ENCODE measurements at regions not wholly inside any gene's neighbourhood (a gene's known extent, or its start where the extent isn't known, plus 50 kb on each side); places are given as distances from the start of the nearest gene placed in this dataset.

DNA sequence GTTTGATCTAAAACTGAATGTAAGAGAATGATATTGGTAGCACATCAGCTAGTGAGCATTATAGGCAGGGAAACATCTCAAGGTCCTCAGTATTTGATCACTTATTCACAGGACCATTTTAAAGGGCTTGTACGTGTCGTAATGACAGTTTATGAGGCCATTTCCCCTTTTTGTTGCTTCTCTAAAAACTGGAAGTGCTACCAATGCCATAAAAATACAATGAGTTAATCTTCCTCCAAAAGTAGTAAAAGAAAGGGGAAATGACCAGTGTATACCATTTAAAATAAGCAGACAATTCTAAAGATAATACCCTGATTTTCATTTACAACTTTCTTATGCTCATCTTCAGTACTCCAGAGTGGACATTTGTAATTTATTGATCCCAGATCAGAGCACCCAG, 285.8 kb upstream of the PCSK5 start:
- Histone ChIP-seq H3K14ac (ENCODE audit: insufficient read depth, low read length) (no peak overlapping the region), H3T11ph (ENCODE audit: low read length) (no peak overlapping the region), H3K27me3 (ENCODE audit: insufficient read depth, low read length) (no peaks in the 10 kb centered on the region), H2AFZ (ENCODE audit: low read length) (no peak overlapping the region), H3K79me2 (ENCODE audit: insufficient read depth, low read length) (no peaks in the 10 kb centered on the region), H2BK20ac (ENCODE audit: low read depth, low read length, poor library complexity, severe bottlenecking) (no peak overlapping the region), H3K56ac (ENCODE audit: insufficient read length, low read depth, low read length) (no peak overlapping the region), H3K4ac (ENCODE audit: low read depth, low read length) (no peak overlapping the region), H3K79me1 (ENCODE audit: insufficient read depth, low read depth, low read length, poor library complexity, severe bottlenecking) (no peaks in the 10 kb centered on the region), H4K8ac (replicated peaks; ENCODE audit: insufficient read length, low read depth, low read length) (no peak overlapping the region), H4K91ac (ENCODE audit: insufficient read length, low read depth, low read length) (no peak overlapping the region), H2BK5ac (ENCODE audit: insufficient read length, low read length) (no peak overlapping the region), H4K5ac (ENCODE audit: insufficient read length, low read depth, low read length) (no peak overlapping the region), H2BK12ac (ENCODE audit: insufficient read length, low read depth, low read length) (no peak overlapping the region), H3K9me3 (ENCODE audit: control insufficient read depth, low read depth, low read length) (no peaks in the 10 kb centered on the region), H3K27ac (ENCODE audit: insufficient read length, low read depth, low read length) (no peak overlapping the region), H2BK120ac (ENCODE audit: low read depth, low read length, poor library complexity, severe bottlenecking) (no peak overlapping the region), H3K4me1 (ENCODE audit: insufficient read depth, low read length) (no peaks in the 10 kb centered on the region), H2BK15ac (ENCODE audit: low read depth, low read length) (no peak overlapping the region), H3K9ac (ENCODE audit: extremely low read depth, insufficient read length, low read length) (no peak overlapping the region), H3K23me2 (ENCODE audit: insufficient read length, low read depth, low read length, poor library complexity, severe bottlenecking) (no peaks in the 10 kb centered on the region), H3K23ac (ENCODE audit: insufficient read length, low read depth, low read length) (no peak overlapping the region), H2AK5ac (ENCODE audit: insufficient read length, low read length) (no peak overlapping the region), H3K18ac (ENCODE audit: insufficient read length, low read depth, low read length) (no peak overlapping the region), H3K4me2 (ENCODE audit: insufficient read depth, insufficient read length, low read length) (no peak overlapping the region), H4K20me1 (ENCODE audit: control insufficient read depth, insufficient read depth, insufficient read length) (no peaks in the 10 kb centered on the region)
- TF ChIP-seq, protein P1, sequence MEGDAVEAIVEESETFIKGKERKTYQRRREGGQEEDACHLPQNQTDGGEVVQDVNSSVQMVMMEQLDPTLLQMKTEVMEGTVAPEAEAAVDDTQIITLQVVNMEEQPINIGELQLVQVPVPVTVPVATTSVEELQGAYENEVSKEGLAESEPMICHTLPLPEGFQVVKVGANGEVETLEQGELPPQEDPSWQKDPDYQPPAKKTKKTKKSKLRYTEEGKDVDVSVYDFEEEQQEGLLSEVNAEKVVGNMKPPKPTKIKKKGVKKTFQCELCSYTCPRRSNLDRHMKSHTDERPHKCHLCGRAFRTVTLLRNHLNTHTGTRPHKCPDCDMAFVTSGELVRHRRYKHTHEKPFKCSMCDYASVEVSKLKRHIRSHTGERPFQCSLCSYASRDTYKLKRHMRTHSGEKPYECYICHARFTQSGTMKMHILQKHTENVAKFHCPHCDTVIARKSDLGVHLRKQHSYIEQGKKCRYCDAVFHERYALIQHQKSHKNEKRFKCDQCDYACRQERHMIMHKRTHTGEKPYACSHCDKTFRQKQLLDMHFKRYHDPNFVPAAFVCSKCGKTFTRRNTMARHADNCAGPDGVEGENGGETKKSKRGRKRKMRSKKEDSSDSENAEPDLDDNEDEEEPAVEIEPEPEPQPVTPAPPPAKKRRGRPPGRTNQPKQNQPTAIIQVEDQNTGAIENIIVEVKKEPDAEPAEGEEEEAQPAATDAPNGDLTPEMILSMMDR (conservative IDR thresholded peaks at IDR 0.05), result no peak
- no CpG with 5 or more reads among the region's 2 CpGs for WGBS (ENCODE audit: extremely low coverage, insufficient read length, low lambda C conversion rate)
- no peaks in the 10 kb centered on the region for H3K4me1 Mint-ChIP-seq
- H3K9me3 Mint-ChIP-seq, result no peaks in the 10 kb centered on the region
- DNase-seq, result no peak
- H3K4me3 Mint-ChIP-seq, result no peak overlapping the region
- H3K27ac Mint-ChIP-seq, result no peak overlapping the region
- H3K27me3 Mint-ChIP-seq (ENCODE audit: low read depth), result no peaks in the 10 kb centered on the region
- H3K36me3 Mint-ChIP-seq (ENCODE audit: insufficient read depth in 1 of 3, low read depth in 3 of 3), result no peaks in the 10 kb centered on the region

Measured in H9 (cell line).